Caco-2 (cell line): ENCODE measurements at regions not wholly inside any gene's neighbourhood (a gene's known extent, or its start where the extent isn't known, plus 50 kb on each side); places are given as distances from the start of the nearest gene placed in this dataset.

ENCODE experiments used
- BruUV-seq: library from RNA; stranded (reverse); fragments of 400-500 nt; replicated peaks from 2 replicates; lab custom pipeline; 2021; lab: Mats Ljungman, UMichigan
- CTCF ChIA-PET: fragments of 300-600 bp; sonication (Branson Sonifier 250); formaldehyde crosslinking; loops from one replicate; lab custom pipeline; 2022; ENCODE audit warnings: antibody characterized with exemption; lab: Charles Lee
- POLR2A ChIA-PET: fragments of 300-600 bp; sonication (Branson Sonifier 250); formaldehyde crosslinking; loops from one replicate; lab custom pipeline; 2022; ENCODE audit warnings: antibody characterized with exemption; lab: Charles Lee
- DNase-seq, 2 experiments: peaks; one replicate each; pipeline versions ENCODE4 v3.0.0 to v3.0.0-alpha.2; 2020 to 2022
- H3K27me3 ChIP-seq: replicated peaks from 2 replicates; pipeline ENCODE4 v1.6.0; 2011; ENCODE audit warnings: low read length; ENCODE audit not compliant: control insufficient read depth, insufficient read depth
- H3K36me3 ChIP-seq: 2 replicates; pipeline ENCODE4 v1.5.1; 2011; ENCODE audit warnings: low read length; ENCODE audit not compliant: control insufficient read depth, insufficient read depth
- H3K4me1 ChIP-seq: fragments of 250-450 bp; sonication (Bioruptor Pico); 2 replicates; pipeline ENCODE4 v1.5.1; 2020; ENCODE audit warnings: mild to moderate bottlenecking
- H3K4me3 ChIP-seq: 2 replicates; pipeline ENCODE4 v1.5.1; 2011; ENCODE audit warnings: low read depth, mild to moderate bottlenecking, control low read depth, low read length
- H3K9me3 ChIP-seq: fragments of 250-450 bp; sonication (Bioruptor Pico); 2 replicates; pipeline ENCODE4 v1.5.1; 2020; ENCODE audit warnings: mild to moderate bottlenecking, moderate library complexity
- H3K27ac Mint-ChIP-seq: one replicate; pipeline ENCODE4 v1.8.0; 2022; ENCODE audit warnings: mixed read lengths; ENCODE audit not compliant: unreplicated experiment
- H3K27me3 Mint-ChIP-seq: one replicate; pipeline ENCODE4 v1.8.0; 2022; ENCODE audit warnings: mixed read lengths; ENCODE audit not compliant: insufficient read depth, unreplicated experiment
- H3K36me3 Mint-ChIP-seq: one replicate; pipeline ENCODE4 v1.8.0; 2022; ENCODE audit warnings: mild to moderate bottlenecking, mixed read lengths; ENCODE audit not compliant: insufficient read depth, unreplicated experiment
- H3K4me1 Mint-ChIP-seq: one replicate; pipeline ENCODE4 v1.8.0; 2022; ENCODE audit warnings: low read depth, mixed read lengths; ENCODE audit not compliant: unreplicated experiment
- H3K4me3 Mint-ChIP-seq: one replicate; pipeline ENCODE4 v1.8.0; 2022; ENCODE audit warnings: mild to moderate bottlenecking, moderate library complexity, mixed read lengths; ENCODE audit not compliant: unreplicated experiment
- H3K9me3 Mint-ChIP-seq: one replicate; pipeline ENCODE4 v1.8.0; 2022; ENCODE audit warnings: mixed read lengths; ENCODE audit not compliant: unreplicated experiment
- CTCF ChIP-seq, 2 experiments: fragments of 200-600 bp in 1 of 2; IDR thresholded peaks; 1 replicate in 1 of 2; 2 replicates in 1 of 2; pipeline versions ENCODE4 v1.5.1 to v1.8.0; 2011 to 2022; ENCODE audit warnings: antibody characterized with exemption in 1 of 2, control low read depth in 1 of 2, inconsistent platforms in 1 of 2, low read depth in 1 of 2, low read length in 1 of 2, mild to moderate bottlenecking in 1 of 2, moderate library complexity in 1 of 2; ENCODE audit not compliant: insufficient read depth in 1 of 2, severe bottlenecking in 1 of 2, unreplicated experiment in 1 of 2
- intact Hi-C: fragments of 100-400 bp; cut with micrococcal nuclease; formaldehyde crosslinking; loops from one replicate; pipeline ENCODE4 v1.10.0; 2022; ENCODE audit not compliant: unreplicated experiment

- no peaks in the 10 kb centered on the region for H3K36me3 ChIP-seq
- no peaks in the 10 kb centered on the region for H3K9me3 Mint-ChIP-seq
- intact Hi-C loops: no loop called here
- no peaks in the 10 kb centered on the region for H3K4me1 ChIP-seq
- CTCF ChIA-PET: no interaction called here
- no peak overlapping the region for H3K4me3 Mint-ChIP-seq
- peaks cover 10% of the 10 kb centered on the region for H3K27me3 Mint-ChIP-seq
- POLR2A ChIA-PET: no interaction called here
- DNase-seq: no peak
- no peaks in the 10 kb centered on the region for H3K36me3 Mint-ChIP-seq
- H3K27ac Mint-ChIP-seq: no peak overlapping the region
- no peak for TF ChIP-seq CTCF (IDR thresholded peaks at IDR 0.05; ENCODE audit: insufficient read depth in 1 of 2, low read depth in 1 of 2, low read length in 1 of 2, severe bottlenecking in 1 of 2, unreplicated experiment in 1 of 2)
- no peaks in the 10 kb centered on the region for H3K27me3 ChIP-seq
- H3K4me3 ChIP-seq: no peak overlapping the region
- H3K9me3 ChIP-seq: no peaks in the 10 kb centered on the region
- H3K4me1 Mint-ChIP-seq: no peaks in the 10 kb centered on the region
- BruUV-seq: no TSS peak
These were observed 443.9 kb downstream of the MIAT start for GRCh38 chr22:27101288-27101687.

GRCh38 chr22:27104449-27104848 is 447.1 kb downstream of the MIAT start:
- no peaks in the 10 kb centered on the region for H3K36me3 ChIP-seq
- H3K4me1 Mint-ChIP-seq: peaks cover 6% of the 10 kb centered on the region
- DNase-seq: no peak
- H3K9me3 ChIP-seq: no peaks in the 10 kb centered on the region
- no peak overlapping the region for H3K4me3 Mint-ChIP-seq
- peaks cover 10% of the 10 kb centered on the region for H3K27me3 Mint-ChIP-seq
- peaks cover 5% of the 10 kb centered on the region; the same call in 1 of the 2 replicates for H3K4me1 ChIP-seq
- ChIA-PET POLR2A (no interaction called here), CTCF (no interaction called here)
- H3K36me3 Mint-ChIP-seq: no peaks in the 10 kb centered on the region
- no peak for TF ChIP-seq CTCF (IDR thresholded peaks at IDR 0.05; ENCODE audit: insufficient read depth in 1 of 2, low read depth in 1 of 2, low read length in 1 of 2, severe bottlenecking in 1 of 2, unreplicated experiment in 1 of 2)
- H3K9me3 Mint-ChIP-seq: peaks cover 8% of the 10 kb centered on the region
- intact Hi-C loops: no loop called here
- H3K27me3 ChIP-seq: no peaks in the 10 kb centered on the region
- no peak overlapping the region for H3K27ac Mint-ChIP-seq
- BruUV-seq: no TSS peak
- no peak overlapping the region for H3K4me3 ChIP-seq

GRCh38 chr22:27105142-27106025 is 448.0 kb downstream of the MIAT start:
- Histone ChIP-seq H3K36me3 (no peaks in the 10 kb centered on the region), H3K9me3 (no peaks in the 10 kb centered on the region), H3K27me3 (no peaks in the 10 kb centered on the region), H3K4me3 (no peak overlapping the region), H3K4me1 (peaks cover 11% of the 10 kb centered on the region)
- DNase-seq: no peak
- H3K27ac Mint-ChIP-seq: no peak overlapping the region
- POLR2A ChIA-PET: no interaction called here
- H3K4me3 Mint-ChIP-seq: no peak overlapping the region
- intact Hi-C loops: no loop called here
- no peak for TF ChIP-seq CTCF (IDR thresholded peaks at IDR 0.05; ENCODE audit: insufficient read depth in 1 of 2, low read depth in 1 of 2, low read length in 1 of 2, severe bottlenecking in 1 of 2, unreplicated experiment in 1 of 2)
- BruUV-seq: no TSS peak
- peaks cover 10% of the 10 kb centered on the region for H3K27me3 Mint-ChIP-seq
- peaks cover 7% of the 10 kb centered on the region for H3K4me1 Mint-ChIP-seq
- CTCF ChIA-PET: no interaction called here
- no peaks in the 10 kb centered on the region for H3K36me3 Mint-ChIP-seq
- peaks cover 11% of the 10 kb centered on the region for H3K9me3 Mint-ChIP-seq
